ENCODE measurements at regions not wholly inside any gene's neighbourhood (a gene's known extent, or its start where the extent isn't known, plus 50 kb on each side); places are given as distances from the start of the nearest gene placed in this dataset.

DNA sequence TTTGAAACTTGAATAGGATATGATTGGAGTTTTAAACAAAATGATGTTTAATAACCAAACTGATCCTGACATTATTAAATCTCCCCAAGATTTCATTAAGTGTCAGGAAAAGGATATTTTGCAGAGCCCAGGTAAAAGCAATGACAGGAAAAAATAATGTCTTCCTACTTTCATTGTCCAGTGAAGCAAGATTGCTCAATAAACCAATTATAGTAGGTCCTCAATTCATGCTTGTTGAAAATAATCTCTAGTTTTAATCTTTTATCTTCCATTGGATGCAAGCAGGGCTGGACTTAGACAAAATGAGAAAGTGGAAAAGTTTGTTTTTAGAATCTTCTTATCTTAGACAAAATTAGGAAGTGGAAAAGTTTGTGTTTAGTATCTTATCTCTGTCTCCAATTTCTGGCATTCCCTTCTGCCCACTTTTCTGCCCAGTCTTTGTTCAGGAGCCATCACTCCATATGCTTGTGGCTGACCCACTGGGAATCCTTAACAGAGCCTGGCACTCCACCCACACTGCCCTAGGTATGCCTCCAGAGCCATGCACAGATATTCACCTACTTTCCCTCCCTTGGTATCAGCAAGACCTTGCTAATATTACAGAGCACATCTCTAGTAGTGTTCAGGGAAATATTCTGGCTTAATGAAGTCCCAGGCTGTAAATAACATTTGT, 57.0 kb upstream of the CARMIL1 start:
- DNase-seq (ENCODE audit: low read depth, low spot score) = no peak

GRCh38 chr6:25223490-25223991, 55.6 kb upstream of the CARMIL1 start:
- DNase-seq (ENCODE audit: low read depth, low spot score) = no peak

- DNase-seq (ENCODE audit: low read depth, low spot score) = no peak
Measured at GRCh38 chr6:25224242-25224641, 54.9 kb upstream of the CARMIL1 start.

GRCh38 chr6:25227854-25228253, 51.3 kb upstream of the CARMIL1 start:
- DNase-seq (ENCODE audit: low read depth, low spot score) = no peak
